ENCODE measurements at regions not wholly inside any gene's neighbourhood (a gene's known extent, or its start where the extent isn't known, plus 50 kb on each side); places are given as distances from the start of the nearest gene placed in this dataset.

- POLR2A ChIA-PET (ENCODE audit: unreplicated experiment): no interaction called here
Observed at GRCh38 chr4:13857800-13858199, 230.3 kb upstream of the BOD1L1 start.

DNA sequence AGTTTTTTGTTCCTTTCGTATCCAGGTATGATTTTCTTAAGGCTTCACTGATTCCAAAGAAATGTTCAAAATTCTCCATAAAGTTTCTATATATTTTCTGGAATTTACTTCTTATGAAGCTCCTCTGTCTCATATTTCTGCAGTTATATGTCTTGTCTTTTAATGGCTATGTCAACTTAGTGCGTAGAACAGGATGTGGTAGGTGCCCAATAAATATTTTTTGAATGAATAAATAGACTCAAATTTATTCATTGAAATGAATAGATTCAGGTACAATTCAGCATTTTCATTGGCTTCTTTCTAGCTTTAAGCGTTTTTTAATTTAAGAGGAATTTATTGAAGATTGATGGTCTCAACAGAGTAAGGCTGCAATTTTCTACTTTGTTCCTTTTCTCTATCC is 231.9 kb upstream of the BOD1L1 start:
- ATAC-seq (peak; percentile 78), DNase-seq (peak; percentile 56)
- Histone ChIP-seq H3K79me2 (ENCODE audit: low read length) (no peaks in the 10 kb centered on the region), H3K4me2 (ENCODE audit: low read length) (peak overlapping the region; percentile 63), H4K20me1 (ENCODE audit: low read length) (no peaks in the 10 kb centered on the region), H3K27me3 (ENCODE audit: low read length) (no peaks in the 10 kb centered on the region), H3K9me2 (replicated peaks; ENCODE audit: low read length) (no peaks in the 10 kb centered on the region), H3K36me3 (ENCODE audit: low read depth, low read length) (no peaks in the 10 kb centered on the region; the same call in 1 of the 2 replicates), H2AFZ (ENCODE audit: low read length) (peak overlapping the region; percentile 15), H3K9ac (ENCODE audit: low read length) (no peak overlapping the region), H3K4me1 (ENCODE audit: insufficient read depth, low read length) (peaks cover 21% of the 10 kb centered on the region), H3K4me3 (ENCODE audit: low read length) (no peak overlapping the region), H3F3A (ENCODE audit: low read length, unreplicated experiment) (no peaks in the 10 kb centered on the region), H3K9me3 (ENCODE audit: low read length) (peaks cover 7% of the 10 kb centered on the region; the same call in 1 of the 2 replicates), H3K27ac (ENCODE audit: low read length) (peak overlapping the region; percentile 73)
- BruUV-seq (replicated peaks): no TSS peak
- ChIA-PET CTCF (interaction anchor here (0.7 kb wide), 1 partner anchor 388 kb away, joined by 3 read pairs; no protein-coding TSS in a partner anchor), POLR2A (ENCODE audit: unreplicated experiment) (interaction anchor here (0.5 kb wide), 1 partner anchor 203 kb away, joined by 4 read pairs; no protein-coding TSS in a partner anchor)
- TF ChIP-seq EZH2phosphoT487 (IDR thresholded peaks at IDR 0.05; ENCODE audit: borderline replicate concordance, low read length) (no peak), CTCF (conservative IDR thresholded peaks at IDR 0.05; ENCODE audit: low read depth, low read length) (no peak), EZH2 (IDR thresholded peaks at IDR 0.05; ENCODE audit: low read length, unreplicated experiment) (no peak)
- intact Hi-C loops (cut with micrococcal nuclease): loop anchor here (10.0 kb wide), 1 partner anchor 155 kb away; no protein-coding TSS in a partner anchor

More at GRCh38 chr4:13857800-13858199, 230.3 kb upstream of the BOD1L1 start:
- no peaks in the 10 kb centered on the region for H3K27me3 ChIP-seq (ENCODE audit: low read length)
- H3K4me2 ChIP-seq (ENCODE audit: low read length): no peak overlapping the region
- intact Hi-C loops (cut with micrococcal nuclease): loop anchor here (10.0 kb wide), 1 partner anchor 153 kb away; no protein-coding TSS in a partner anchor
- no peaks in the 10 kb centered on the region for H3K9me2 ChIP-seq (replicated peaks; ENCODE audit: low read length)
- no peak overlapping the region for H3K4me3 ChIP-seq (ENCODE audit: low read length)
- peaks cover 5% of the 10 kb centered on the region; the same call in 1 of the 2 replicates for H3K9me3 ChIP-seq (ENCODE audit: low read length)
- H3K79me2 ChIP-seq (ENCODE audit: low read length): no peaks in the 10 kb centered on the region
- H3K27ac ChIP-seq (ENCODE audit: low read length): no peak overlapping the region
- peaks cover 21% of the 10 kb centered on the region for H3K4me1 ChIP-seq (ENCODE audit: insufficient read depth, low read length)
- TF ChIP-seq EZH2 (IDR thresholded peaks at IDR 0.05; ENCODE audit: low read length, unreplicated experiment): no peak
- CTCF ChIA-PET: no interaction called here
- BruUV-seq (replicated peaks): no TSS peak
- H4K20me1 ChIP-seq (ENCODE audit: low read length): no peaks in the 10 kb centered on the region
- no peak for DNase-seq
- H3F3A ChIP-seq (ENCODE audit: low read length, unreplicated experiment): no peaks in the 10 kb centered on the region
- H3K9ac ChIP-seq (ENCODE audit: low read length): no peak overlapping the region
- no peak for ATAC-seq
- H2AFZ ChIP-seq (ENCODE audit: low read length): no peak overlapping the region
- H3K36me3 ChIP-seq (ENCODE audit: low read depth, low read length): no peaks in the 10 kb centered on the region; the same call in 1 of the 2 replicates

- Histone ChIP-seq H3K9me2 (replicated peaks; ENCODE audit: low read length) (no peaks in the 10 kb centered on the region), H3K4me3 (ENCODE audit: low read length) (no peak overlapping the region), H2AFZ (ENCODE audit: low read length) (no peak overlapping the region), H3K79me2 (ENCODE audit: low read length) (no peaks in the 10 kb centered on the region), H3K36me3 (ENCODE audit: low read depth, low read length) (no peaks in the 10 kb centered on the region; the same call in 1 of the 2 replicates), H3K9ac (ENCODE audit: low read length) (no peak overlapping the region), H3K4me2 (ENCODE audit: low read length) (peak overlapping the region; percentile 63; the same call in 1 of the 2 replicates), H3K9me3 (ENCODE audit: low read length) (peaks cover 7% of the 10 kb centered on the region; the same call in 1 of the 2 replicates), H3F3A (ENCODE audit: low read length, unreplicated experiment) (no peaks in the 10 kb centered on the region), H3K27me3 (ENCODE audit: low read length) (no peaks in the 10 kb centered on the region), H4K20me1 (ENCODE audit: low read length) (no peaks in the 10 kb centered on the region), H3K4me1 (ENCODE audit: insufficient read depth, low read length) (peaks cover 21% of the 10 kb centered on the region), H3K27ac (ENCODE audit: low read length) (peak overlapping the region; percentile 73)
- CTCF ChIA-PET: interaction anchor here (0.6 to 0.7 kb wide), 2 partner anchors 209 to 387 kb away, joined by 3 read pairs; no protein-coding TSS in a partner anchor
- peak; percentile 7 for DNase-seq
- peak; percentile 40; the same call in 1 of the 2 replicates for TF ChIP-seq CTCF (conservative IDR thresholded peaks at IDR 0.05; ENCODE audit: low read depth, low read length)
- TF ChIP-seq EZH2 (IDR thresholded peaks at IDR 0.05; ENCODE audit: low read length, unreplicated experiment): no peak
- POLR2A ChIA-PET (ENCODE audit: unreplicated experiment): interaction anchor here (0.6 kb wide), 1 partner anchor 442 kb away, joined by 3 read pairs; no protein-coding TSS in a partner anchor
- no TSS peak for BruUV-seq (replicated peaks)
- ATAC-seq: peak; percentile 48
- intact Hi-C loops (cut with micrococcal nuclease): no loop called here
Observed at GRCh38 chr4:13860126-13860525, 232.6 kb upstream of the BOD1L1 start.
